ENCODE measurements at regions not wholly inside any gene's neighbourhood (a gene's known extent, or its start where the extent isn't known, plus 50 kb on each side); places are given as distances from the start of the nearest gene placed in this dataset.
A peak's percentile ranks its signal among the peaks of the same experiment; 100 is the strongest.

DNA sequence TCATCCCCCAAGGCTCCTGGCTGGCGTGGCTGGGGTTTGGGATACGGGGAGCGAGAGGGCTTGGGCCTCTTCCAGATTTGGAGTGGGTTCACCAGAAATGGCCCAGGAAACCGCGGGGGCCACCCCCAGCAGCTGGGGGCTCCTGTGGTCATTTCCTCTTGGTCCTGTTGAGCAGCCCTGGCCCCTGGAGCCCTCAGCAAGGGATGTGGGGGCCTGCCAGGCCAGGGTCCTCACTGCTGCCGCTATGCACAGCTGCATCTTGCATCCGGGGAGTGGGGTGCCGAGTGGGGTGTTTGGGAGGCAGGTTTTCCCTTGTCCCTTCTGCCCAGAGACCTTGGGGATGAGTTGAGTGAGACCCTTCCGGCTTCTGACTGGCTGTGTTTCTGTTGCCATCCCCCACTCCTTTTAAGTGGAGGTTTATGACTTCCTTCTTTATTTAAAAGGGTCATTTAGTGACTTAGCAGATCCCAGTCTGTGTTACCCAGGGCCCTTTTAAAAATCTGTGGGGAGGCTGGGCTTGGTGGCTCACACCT, 319.8 kb downstream of the SEC14L1 start:
- DNase-seq (ENCODE audit: extremely low spot score in 2 of 2) = no peak
- intact Hi-C loops (cut with DNase I) = no loop called here
- Histone ChIP-seq H3K27me3 (no peaks in the 10 kb centered on the region), H3K27ac (peak overlapping the region; percentile 73), H3K4me1 (peaks cover 92% of the 10 kb centered on the region), H3K36me3 (no peaks in the 10 kb centered on the region), H3K4me3 (no peak overlapping the region), H3K9me3 (no peaks in the 10 kb centered on the region)
- TF ChIP-seq, protein P1, sequence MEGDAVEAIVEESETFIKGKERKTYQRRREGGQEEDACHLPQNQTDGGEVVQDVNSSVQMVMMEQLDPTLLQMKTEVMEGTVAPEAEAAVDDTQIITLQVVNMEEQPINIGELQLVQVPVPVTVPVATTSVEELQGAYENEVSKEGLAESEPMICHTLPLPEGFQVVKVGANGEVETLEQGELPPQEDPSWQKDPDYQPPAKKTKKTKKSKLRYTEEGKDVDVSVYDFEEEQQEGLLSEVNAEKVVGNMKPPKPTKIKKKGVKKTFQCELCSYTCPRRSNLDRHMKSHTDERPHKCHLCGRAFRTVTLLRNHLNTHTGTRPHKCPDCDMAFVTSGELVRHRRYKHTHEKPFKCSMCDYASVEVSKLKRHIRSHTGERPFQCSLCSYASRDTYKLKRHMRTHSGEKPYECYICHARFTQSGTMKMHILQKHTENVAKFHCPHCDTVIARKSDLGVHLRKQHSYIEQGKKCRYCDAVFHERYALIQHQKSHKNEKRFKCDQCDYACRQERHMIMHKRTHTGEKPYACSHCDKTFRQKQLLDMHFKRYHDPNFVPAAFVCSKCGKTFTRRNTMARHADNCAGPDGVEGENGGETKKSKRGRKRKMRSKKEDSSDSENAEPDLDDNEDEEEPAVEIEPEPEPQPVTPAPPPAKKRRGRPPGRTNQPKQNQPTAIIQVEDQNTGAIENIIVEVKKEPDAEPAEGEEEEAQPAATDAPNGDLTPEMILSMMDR (IDR thresholded peaks at IDR 0.05) = no peak
- no peak for TF ChIP-seq POLR2AphosphoS5 (IDR thresholded peaks at IDR 0.05; ENCODE audit: insufficient read depth in 1 of 2, low read depth in 1 of 2)
- TF ChIP-seq POLR2A (IDR thresholded peaks at IDR 0.05) = no peak

DNA sequence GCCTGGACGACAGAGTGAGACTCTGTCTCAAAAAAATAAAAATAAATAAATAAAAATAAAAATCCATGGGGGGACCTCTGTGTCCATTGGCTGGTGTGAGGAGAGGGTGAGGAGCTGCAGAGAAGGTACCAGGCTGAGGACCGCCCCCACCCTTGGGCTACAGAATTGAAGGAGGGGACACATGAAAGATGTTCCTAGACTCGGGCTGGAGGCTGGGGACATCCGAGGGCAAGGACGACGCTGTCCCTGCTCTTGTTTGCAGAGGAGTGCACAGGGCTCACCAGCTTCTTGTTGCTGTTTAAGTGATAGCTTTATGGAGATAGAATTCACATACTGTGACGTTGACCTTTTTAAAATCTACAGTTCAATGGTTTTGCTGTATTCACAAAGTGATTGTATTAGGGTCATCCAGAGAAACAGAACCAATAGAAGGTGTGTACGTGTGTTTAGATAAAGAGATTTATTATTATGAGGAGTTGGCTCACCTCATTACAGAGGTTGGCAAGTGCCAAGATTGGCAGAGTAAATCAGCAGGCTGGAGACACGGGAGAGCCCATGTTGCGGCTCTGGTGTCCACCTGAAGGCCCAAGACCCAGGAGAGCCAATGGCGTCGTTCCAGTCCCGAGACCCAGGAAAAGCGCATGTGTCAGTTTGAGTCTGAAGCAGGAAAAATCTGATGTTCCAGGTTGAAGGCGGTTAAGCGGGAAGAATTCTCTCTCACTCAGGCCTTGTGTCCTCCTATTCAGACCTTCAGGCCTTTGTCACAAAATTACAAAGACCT, 320.7 kb downstream of the SEC14L1 start:
- no peaks in the 10 kb centered on the region for H3K36me3 ChIP-seq
- no peak overlapping the region for H3K4me3 ChIP-seq
- intact Hi-C loops (cut with DNase I) = no loop called here
- no peak overlapping the region for H3K27ac ChIP-seq
- DNase-seq (ENCODE audit: extremely low spot score in 2 of 2) = no peak
- H3K4me1 ChIP-seq = peaks cover 92% of the 10 kb centered on the region
- H3K27me3 ChIP-seq = no peaks in the 10 kb centered on the region
- TF ChIP-seq, protein P1 (IDR thresholded peaks at IDR 0.05) = no peak
- TF ChIP-seq POLR2AphosphoS5 (IDR thresholded peaks at IDR 0.05; ENCODE audit: insufficient read depth in 1 of 2, low read depth in 1 of 2) (no peak), POLR2A (IDR thresholded peaks at IDR 0.05) (no peak)
- H3K9me3 ChIP-seq = no peaks in the 10 kb centered on the region

DNA sequence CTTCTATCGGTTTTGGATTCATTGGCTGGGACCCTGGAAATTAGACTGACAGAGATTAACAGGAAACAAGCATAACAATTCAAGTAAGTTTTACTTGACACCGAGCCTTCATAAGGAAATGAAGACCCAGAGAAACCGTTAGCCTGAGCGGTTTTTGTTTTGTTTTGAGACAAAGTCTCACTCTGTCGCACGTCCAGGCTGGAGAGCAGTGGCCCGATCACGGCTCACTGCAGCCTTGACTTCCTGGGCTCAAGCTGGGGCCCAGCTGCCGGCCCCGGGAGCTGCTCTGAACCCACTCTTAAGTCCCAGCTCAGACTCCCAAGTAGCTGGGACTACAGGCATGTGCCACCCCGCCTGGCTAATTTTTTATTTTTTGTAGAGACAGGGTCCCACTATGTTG, 321.3 kb downstream of the SEC14L1 start:
- Histone ChIP-seq H3K36me3 (no peaks in the 10 kb centered on the region), H3K4me3 (no peak overlapping the region), H3K4me1 (peaks cover 92% of the 10 kb centered on the region), H3K27ac (no peak overlapping the region), H3K27me3 (no peaks in the 10 kb centered on the region), H3K9me3 (no peaks in the 10 kb centered on the region)
- TF ChIP-seq POLR2A (IDR thresholded peaks at IDR 0.05) (no peak), POLR2AphosphoS5 (IDR thresholded peaks at IDR 0.05; ENCODE audit: insufficient read depth in 1 of 2, low read depth in 1 of 2) (no peak)
- TF ChIP-seq, protein P1 (IDR thresholded peaks at IDR 0.05) = no peak
- intact Hi-C loops (cut with DNase I) = no loop called here
- DNase-seq (ENCODE audit: extremely low spot score in 2 of 2) = no peak

DNA sequence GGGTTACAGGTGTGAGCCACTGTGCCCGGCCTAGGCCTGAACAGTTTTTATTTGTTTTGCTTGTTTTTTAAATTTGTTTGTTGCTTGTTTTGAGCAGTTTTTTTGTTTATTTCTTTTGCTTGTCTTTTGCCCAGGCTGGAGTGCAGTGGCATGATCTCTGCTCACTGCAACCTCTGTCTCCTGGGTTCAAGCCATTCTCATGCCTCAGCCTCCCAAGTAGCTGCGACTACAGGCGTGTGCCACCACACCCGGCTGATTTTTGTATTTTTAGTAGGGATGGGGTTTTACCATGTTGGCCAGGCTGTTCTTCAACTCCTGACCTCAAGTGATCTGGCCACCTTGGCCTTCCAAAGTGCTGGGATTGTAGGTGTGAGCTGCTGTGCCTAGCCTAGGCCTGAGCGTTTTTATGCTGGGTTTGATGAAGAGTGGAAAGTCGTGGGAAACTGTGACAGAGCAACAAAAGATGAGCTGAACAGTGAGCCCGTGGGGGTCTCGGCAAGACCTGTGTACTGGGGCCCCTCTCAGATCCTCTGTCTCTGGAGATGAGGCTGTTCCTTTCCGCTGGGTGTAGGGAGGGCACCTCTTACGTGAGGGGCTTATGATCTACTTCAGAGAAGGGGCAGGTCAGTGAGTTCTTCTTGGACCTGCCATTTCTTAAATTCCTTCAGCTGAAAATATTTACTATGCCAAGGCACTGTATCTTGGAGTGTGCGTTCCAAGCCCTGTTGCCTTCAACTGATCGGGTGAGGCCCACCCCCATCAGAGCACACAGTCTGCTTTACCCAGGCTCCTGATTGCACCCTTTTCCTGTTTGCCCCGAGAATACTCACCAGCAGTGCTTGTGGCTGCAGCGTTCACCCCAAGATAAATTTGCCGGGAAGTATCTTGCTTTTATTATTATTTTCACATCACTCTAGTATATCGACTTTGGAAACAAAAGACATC, 322.1 kb downstream of the SEC14L1 start:
- Histone ChIP-seq H3K36me3 (no peaks in the 10 kb centered on the region), H3K27ac (no peak overlapping the region), H3K4me3 (no peak overlapping the region), H3K4me1 (peaks cover 93% of the 10 kb centered on the region), H3K27me3 (no peaks in the 10 kb centered on the region), H3K9me3 (no peaks in the 10 kb centered on the region)
- DNase-seq (ENCODE audit: extremely low spot score in 2 of 2) = no peak
- TF ChIP-seq POLR2AphosphoS5 (IDR thresholded peaks at IDR 0.05; ENCODE audit: insufficient read depth in 1 of 2, low read depth in 1 of 2) (no peak), POLR2A (IDR thresholded peaks at IDR 0.05) (no peak)
- TF ChIP-seq, protein P1 (IDR thresholded peaks at IDR 0.05) = no peak
- intact Hi-C loops (cut with DNase I) = no loop called here

Measured in vagina (tissue), 2 donors.